Panc1 (cell line): ENCODE measurements at regions not wholly inside any gene's neighbourhood (a gene's known extent, or its start where the extent isn't known, plus 50 kb on each side); places are given as distances from the start of the nearest gene placed in this dataset.

Source experiments
- ATAC-seq: fragments of 200-7000 bp; cut with Tn5 transposase; 2 replicates; pipeline ENCODE4 v1.9.1; 2020; ENCODE audit warnings: mild to moderate bottlenecking, moderate library complexity
- BruUV-seq: library from RNA; stranded (reverse); fragments of 400-500 nt; replicated peaks from 2 replicates; lab custom pipeline; 2021; lab: Mats Ljungman, UMichigan
- CTCF ChIA-PET: fragments of 300-600 bp; sonication (Branson Sonifier 250); formaldehyde crosslinking; loops from one replicate; lab custom pipeline; 2022; ENCODE audit warnings: antibody characterized with exemption; lab: Charles Lee
- POLR2A ChIA-PET: fragments of 300-600 bp; sonication (Branson Sonifier 250); formaldehyde crosslinking; loops from one replicate; lab custom pipeline; 2022; ENCODE audit warnings: antibody characterized with exemption; lab: Charles Lee
- DNase-seq: peaks from one replicate; pipeline ENCODE4 v3.0.0-alpha.2; 2010; ENCODE audit warnings: low read depth, low spot score
- H3K27ac ChIP-seq: 2 replicates; pipeline ENCODE4 v1.5.1; 2011; ENCODE audit warnings: mild to moderate bottlenecking, low read length, inconsistent platforms
- H3K27me3 ChIP-seq: fragments of 200-500 bp; sonication (Bioruptor generic); 2 replicates; pipeline ENCODE4 v1.6.0; 2014; ENCODE audit warnings: low read length, inconsistent platforms; ENCODE audit not compliant: control insufficient read depth, insufficient read depth
- H3K36me3 ChIP-seq: fragments of 200-500 bp; sonication (Bioruptor generic); 2 replicates; pipeline ENCODE4 v1.5.1; 2014; ENCODE audit warnings: inconsistent platforms, mild to moderate bottlenecking, low read length, moderate library complexity; ENCODE audit not compliant: control insufficient read depth, insufficient read depth
- H3K4me1 ChIP-seq: 2 replicates; pipeline ENCODE4 v1.5.1; 2011; ENCODE audit warnings: inconsistent platforms, mild to moderate bottlenecking, low read length, moderate library complexity; ENCODE audit not compliant: control insufficient read depth, insufficient read depth
- H3K4me3 ChIP-seq, 2 experiments: 2 replicates each; pipeline ENCODE4 v1.5.1; 2011 to 2012; ENCODE audit warnings: low read depth in 2 of 2, low read length in 2 of 2, mild to moderate bottlenecking in 2 of 2, inconsistent platforms in 1 of 2, moderate library complexity in 1 of 2
- H3K9me3 ChIP-seq: fragments of 200-500 bp; sonication (Bioruptor generic); 2 replicates; pipeline ENCODE4 v1.5.1; 2014; ENCODE audit warnings: low read depth, mild to moderate bottlenecking, inconsistent platforms, low read length, moderate library complexity; ENCODE audit not compliant: control insufficient read depth, insufficient read depth
- POLR2AphosphoS5 ChIP-seq: IDR thresholded peaks from 2 replicates; pipeline ENCODE4 v1.6.1; 2012; ENCODE audit warnings: mild to moderate bottlenecking, low read depth, low read length, moderate library complexity
- SIN3A ChIP-seq: IDR thresholded peaks from 2 replicates; pipeline ENCODE4 v1.6.1; 2012; ENCODE audit warnings: low read depth, mild to moderate bottlenecking, low read length, moderate library complexity, borderline replicate concordance; ENCODE audit not compliant: insufficient read depth
- TCF7L2 ChIP-seq: IDR thresholded peaks from 2 replicates; pipeline ENCODE4 v1.6.1; 2011; ENCODE audit warnings: mild to moderate bottlenecking, low read depth, low read length, inconsistent platforms
- in situ Hi-C: cut with HindIII; loops from 2 replicates; pipeline ENCODE4 v1.10.0; 2016; ENCODE audit warnings: low sequenced_read_pairs, low pct_unique_long_range_greater_than_20kb
- intact Hi-C: fragments of 100-400 bp; cut with micrococcal nuclease; formaldehyde crosslinking; loops from one replicate; pipeline ENCODE4 v1.10.0; 2022; ENCODE audit not compliant: unreplicated experiment
- TF ChIP-seq, protein P1 (sequence below): fragments of 450-650 bp; IDR thresholded peaks from 2 replicates; pipeline ENCODE4 v1.5.1; 2017; ENCODE audit warnings: mild to moderate bottlenecking
- TF ChIP-seq, protein P2 (sequence below), 2 experiments: IDR thresholded peaks; 2 replicates each; pipeline ENCODE4 v1.6.1; 2011 to 2012; ENCODE audit warnings: low read depth in 2 of 2, control low read depth in 1 of 2, low read length in 1 of 2, mild to moderate bottlenecking in 1 of 2, moderate library complexity in 1 of 2; ENCODE audit not compliant: insufficient read depth in 1 of 2

DNA sequence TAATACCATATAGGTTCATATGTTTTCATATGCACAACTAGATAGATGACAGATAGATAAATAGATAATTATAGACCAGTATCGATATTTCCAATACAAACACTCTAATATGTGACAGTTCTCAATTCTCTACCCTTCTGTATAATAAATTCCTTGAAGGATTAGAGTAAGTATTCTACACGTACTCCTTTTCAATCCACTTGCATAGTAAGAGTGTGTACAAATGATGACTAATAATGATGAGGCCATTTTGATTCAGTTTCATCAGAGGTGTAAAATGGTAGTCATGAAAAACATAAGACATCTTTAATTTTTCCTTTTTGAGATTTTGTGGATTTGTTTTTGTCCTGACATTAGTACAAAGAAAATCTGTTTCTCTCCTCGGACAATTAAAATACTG, 188.3 kb upstream of the WSB1 start:
- Histone ChIP-seq H3K36me3 (no peaks in the 10 kb centered on the region), H3K27ac (no peak overlapping the region), H3K9me3 (no peaks in the 10 kb centered on the region), H3K27me3 (no peaks in the 10 kb centered on the region), H3K4me3 (no peak overlapping the region), H3K4me1 (no peaks in the 10 kb centered on the region)
- ChIA-PET CTCF (no interaction called here), POLR2A (no interaction called here)
- no TSS peak for BruUV-seq
- ATAC-seq (no peak), DNase-seq (no peak)
- in situ Hi-C loops (no loop called here), intact Hi-C loops (loop anchor here (10.0 kb wide), 1 partner anchor 89 kb away; no protein-coding TSS in a partner anchor)
- no peak for TF ChIP-seq SIN3A
- TF ChIP-seq TCF7L2: no peak
- TF ChIP-seq, protein P1, sequence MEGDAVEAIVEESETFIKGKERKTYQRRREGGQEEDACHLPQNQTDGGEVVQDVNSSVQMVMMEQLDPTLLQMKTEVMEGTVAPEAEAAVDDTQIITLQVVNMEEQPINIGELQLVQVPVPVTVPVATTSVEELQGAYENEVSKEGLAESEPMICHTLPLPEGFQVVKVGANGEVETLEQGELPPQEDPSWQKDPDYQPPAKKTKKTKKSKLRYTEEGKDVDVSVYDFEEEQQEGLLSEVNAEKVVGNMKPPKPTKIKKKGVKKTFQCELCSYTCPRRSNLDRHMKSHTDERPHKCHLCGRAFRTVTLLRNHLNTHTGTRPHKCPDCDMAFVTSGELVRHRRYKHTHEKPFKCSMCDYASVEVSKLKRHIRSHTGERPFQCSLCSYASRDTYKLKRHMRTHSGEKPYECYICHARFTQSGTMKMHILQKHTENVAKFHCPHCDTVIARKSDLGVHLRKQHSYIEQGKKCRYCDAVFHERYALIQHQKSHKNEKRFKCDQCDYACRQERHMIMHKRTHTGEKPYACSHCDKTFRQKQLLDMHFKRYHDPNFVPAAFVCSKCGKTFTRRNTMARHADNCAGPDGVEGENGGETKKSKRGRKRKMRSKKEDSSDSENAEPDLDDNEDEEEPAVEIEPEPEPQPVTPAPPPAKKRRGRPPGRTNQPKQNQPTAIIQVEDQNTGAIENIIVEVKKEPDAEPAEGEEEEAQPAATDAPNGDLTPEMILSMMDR: no peak
- TF ChIP-seq POLR2AphosphoS5: no peak
- TF ChIP-seq, protein P2, sequence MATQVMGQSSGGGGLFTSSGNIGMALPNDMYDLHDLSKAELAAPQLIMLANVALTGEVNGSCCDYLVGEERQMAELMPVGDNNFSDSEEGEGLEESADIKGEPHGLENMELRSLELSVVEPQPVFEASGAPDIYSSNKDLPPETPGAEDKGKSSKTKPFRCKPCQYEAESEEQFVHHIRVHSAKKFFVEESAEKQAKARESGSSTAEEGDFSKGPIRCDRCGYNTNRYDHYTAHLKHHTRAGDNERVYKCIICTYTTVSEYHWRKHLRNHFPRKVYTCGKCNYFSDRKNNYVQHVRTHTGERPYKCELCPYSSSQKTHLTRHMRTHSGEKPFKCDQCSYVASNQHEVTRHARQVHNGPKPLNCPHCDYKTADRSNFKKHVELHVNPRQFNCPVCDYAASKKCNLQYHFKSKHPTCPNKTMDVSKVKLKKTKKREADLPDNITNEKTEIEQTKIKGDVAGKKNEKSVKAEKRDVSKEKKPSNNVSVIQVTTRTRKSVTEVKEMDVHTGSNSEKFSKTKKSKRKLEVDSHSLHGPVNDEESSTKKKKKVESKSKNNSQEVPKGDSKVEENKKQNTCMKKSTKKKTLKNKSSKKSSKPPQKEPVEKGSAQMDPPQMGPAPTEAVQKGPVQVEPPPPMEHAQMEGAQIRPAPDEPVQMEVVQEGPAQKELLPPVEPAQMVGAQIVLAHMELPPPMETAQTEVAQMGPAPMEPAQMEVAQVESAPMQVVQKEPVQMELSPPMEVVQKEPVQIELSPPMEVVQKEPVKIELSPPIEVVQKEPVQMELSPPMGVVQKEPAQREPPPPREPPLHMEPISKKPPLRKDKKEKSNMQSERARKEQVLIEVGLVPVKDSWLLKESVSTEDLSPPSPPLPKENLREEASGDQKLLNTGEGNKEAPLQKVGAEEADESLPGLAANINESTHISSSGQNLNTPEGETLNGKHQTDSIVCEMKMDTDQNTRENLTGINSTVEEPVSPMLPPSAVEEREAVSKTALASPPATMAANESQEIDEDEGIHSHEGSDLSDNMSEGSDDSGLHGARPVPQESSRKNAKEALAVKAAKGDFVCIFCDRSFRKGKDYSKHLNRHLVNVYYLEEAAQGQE (IDR thresholded peaks at IDR 0.05; ENCODE audit: insufficient read depth in 1 of 2, low read depth in 2 of 2, low read length in 1 of 2): no peak

DNA sequence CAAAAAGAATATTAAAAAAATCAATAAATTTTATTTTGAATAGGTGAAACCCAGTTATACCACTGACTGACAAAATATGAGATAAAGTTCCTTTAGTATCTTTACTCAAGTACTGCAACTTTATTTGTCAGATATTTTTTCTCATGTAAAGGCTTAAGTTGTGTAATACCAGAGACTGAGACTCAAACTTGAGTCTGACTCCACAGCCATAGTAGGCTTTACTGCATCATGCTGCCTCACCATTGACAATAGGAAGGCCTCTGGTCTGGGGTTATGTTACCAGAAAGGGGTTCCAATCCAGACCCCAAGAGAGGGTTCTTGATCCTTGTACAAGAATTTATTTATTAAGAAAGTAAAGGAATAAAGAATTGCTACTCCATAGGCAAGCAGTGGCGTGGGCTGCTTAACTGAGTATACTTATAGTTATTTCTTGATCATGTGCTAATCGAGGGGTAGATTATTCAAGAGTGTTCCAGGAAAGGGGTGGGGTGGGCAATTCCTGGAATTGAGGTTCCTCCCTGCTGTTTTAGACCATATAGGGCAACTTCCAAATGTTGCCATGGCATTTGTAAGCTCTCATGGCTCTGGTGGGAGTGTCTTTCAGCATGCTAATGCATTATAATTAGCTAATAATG, 187.4 kb upstream of the WSB1 start:
- TF ChIP-seq, protein P2 (IDR thresholded peaks at IDR 0.05; ENCODE audit: insufficient read depth in 1 of 2, low read depth in 2 of 2, low read length in 1 of 2): no peak
- TF ChIP-seq TCF7L2 (no peak), SIN3A (no peak), POLR2AphosphoS5 (no peak)
- TF ChIP-seq, protein P1: no peak
- Histone ChIP-seq H3K27ac (no peak overlapping the region), H3K27me3 (no peaks in the 10 kb centered on the region), H3K4me3 (no peak overlapping the region), H3K36me3 (no peaks in the 10 kb centered on the region), H3K4me1 (no peaks in the 10 kb centered on the region), H3K9me3 (no peaks in the 10 kb centered on the region)
- ChIA-PET CTCF (no interaction called here), POLR2A (no interaction called here)
- no peak for DNase-seq
- intact Hi-C loops: loop anchor here (10.0 kb wide), 1 partner anchor 88 kb away; no protein-coding TSS in a partner anchor
- in situ Hi-C loops: no loop called here
- ATAC-seq: no peak
- BruUV-seq: no TSS peak
